C4-2B (cell line): ENCODE measurements at regions not wholly inside any gene's neighbourhood (a gene's known extent, or its start where the extent isn't known, plus 50 kb on each side); places are given as distances from the start of the nearest gene placed in this dataset.

Source experiments
- H3K27ac ChIP-seq: fragments of 450-650 bp; 2 replicates; pipeline ENCODE4 v1.5.1; 2017
- CTCF ChIP-seq: fragments of 450-650 bp; conservative IDR thresholded peaks from 2 replicates; pipeline ENCODE4 v1.5.1; 2017; ENCODE audit warnings: mild to moderate bottlenecking
- ZFX ChIP-seq: fragments of 450-650 bp; IDR thresholded peaks from 2 replicates; pipeline ENCODE4 v1.6.1; 2017

DNA sequence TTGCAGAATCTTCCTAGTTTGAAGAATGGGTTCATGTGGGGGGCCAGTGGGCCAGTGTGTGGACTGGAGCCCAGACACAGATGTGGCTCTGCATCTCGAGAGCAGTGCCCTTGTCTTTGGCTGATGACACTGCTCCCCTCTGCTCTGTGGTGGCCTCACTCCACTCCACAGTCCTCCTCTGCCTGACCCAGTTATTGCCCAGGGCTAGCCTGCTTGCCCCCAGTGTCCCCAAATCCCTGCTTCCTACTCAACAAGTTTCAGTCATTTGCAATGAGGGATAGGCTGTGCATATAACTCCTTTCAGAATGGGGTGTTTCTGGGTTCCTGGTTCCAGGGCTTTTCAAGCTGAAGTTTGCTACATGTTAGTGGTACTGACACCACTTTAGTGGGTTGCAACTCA lies 177.5 kb downstream of the SNX10 start:
- no peak overlapping the region for H3K27ac ChIP-seq
- no peak for TF ChIP-seq ZFX
- TF ChIP-seq CTCF: no peak

DNA sequence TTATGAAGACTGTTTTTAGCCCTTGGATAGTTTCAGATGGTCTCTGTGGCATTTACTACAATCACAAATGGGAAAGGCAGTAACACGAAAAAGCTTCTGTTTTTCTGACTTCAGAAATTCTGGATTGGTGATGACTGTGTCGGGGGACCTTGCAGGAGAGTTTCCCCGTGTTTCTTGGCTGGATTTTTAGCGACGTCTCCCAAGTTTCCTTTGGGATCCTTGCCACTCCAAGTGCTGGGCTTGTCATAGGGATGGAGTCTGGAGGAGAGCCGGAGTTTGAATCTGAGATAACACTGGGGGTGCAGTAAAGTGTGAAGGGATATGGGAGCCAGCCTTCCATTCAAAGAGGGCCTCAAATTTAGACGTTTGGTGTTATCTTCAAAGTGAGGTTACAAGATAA lies 179.0 kb downstream of the SNX10 start:
- H3K27ac ChIP-seq: no peak overlapping the region

DNA sequence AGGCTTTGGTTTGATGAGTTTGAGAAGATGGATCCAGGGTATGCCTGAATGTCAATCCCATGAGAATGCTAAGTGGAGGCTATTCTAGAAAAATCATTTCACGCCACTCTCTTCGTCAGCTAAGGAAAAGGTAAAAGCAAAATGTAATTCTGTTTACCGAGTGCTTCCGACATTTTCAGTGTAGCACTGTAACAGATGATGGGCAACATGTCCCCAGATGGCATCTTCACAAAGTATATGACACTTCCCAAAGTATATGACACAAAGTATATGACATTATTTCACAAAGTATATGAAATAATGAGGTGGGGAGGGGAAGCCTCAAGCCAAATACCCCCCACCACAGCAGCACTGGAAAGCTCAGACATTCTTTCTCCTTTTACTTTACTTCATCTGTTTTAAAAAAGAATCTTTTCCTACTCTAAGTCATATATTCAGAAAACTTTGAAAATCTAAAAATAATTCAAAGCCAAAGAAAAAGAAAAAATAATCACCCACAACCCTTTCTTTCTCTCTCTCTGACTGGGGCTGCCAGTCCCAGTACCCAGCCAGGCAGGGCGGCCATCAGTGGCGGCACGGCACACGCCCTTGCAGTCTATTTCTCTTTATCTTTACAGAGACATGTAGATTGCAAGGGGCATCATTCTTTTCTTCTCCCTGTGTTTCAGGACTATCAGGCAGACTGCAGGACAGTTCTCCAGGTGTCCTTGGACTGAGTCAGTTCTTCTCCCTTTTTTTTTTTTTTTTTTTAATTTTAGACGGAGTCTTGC lies 179.8 kb downstream of the SNX10 start:
- TF ChIP-seq CTCF (no peak), ZFX (no peak)
- H3K27ac ChIP-seq: no peak overlapping the region

More for the DNA sequence above, 179.0 kb downstream of the SNX10 start:
- TF ChIP-seq CTCF: no peak
- TF ChIP-seq ZFX: no peak

DNA sequence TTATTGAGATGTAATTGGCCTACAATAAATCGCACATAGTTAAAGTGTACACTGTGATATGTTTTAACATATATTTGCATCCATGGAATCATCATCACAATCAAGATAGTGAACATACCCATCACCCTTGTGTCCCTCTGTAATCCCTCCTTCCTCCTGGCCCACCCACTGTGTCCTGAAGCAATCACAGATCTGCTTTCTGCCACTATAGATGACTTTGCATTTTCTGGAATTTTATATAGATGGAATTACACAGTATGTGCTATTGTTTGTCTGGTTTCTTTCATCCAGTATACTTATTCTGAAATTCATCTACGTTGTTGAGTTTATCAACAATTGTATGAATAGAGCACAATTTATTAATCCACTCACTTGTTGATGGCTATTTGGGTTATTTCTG lies 181.3 kb downstream of the SNX10 start:
- no peak for TF ChIP-seq CTCF
- TF ChIP-seq ZFX: no peak
- no peak overlapping the region for H3K27ac ChIP-seq

GRCh38 chr7:26476271-26476670 lies 184.6 kb downstream of the SNX10 start:
- no peak overlapping the region for H3K27ac ChIP-seq
- TF ChIP-seq ZFX (no peak), CTCF (no peak)

DNA sequence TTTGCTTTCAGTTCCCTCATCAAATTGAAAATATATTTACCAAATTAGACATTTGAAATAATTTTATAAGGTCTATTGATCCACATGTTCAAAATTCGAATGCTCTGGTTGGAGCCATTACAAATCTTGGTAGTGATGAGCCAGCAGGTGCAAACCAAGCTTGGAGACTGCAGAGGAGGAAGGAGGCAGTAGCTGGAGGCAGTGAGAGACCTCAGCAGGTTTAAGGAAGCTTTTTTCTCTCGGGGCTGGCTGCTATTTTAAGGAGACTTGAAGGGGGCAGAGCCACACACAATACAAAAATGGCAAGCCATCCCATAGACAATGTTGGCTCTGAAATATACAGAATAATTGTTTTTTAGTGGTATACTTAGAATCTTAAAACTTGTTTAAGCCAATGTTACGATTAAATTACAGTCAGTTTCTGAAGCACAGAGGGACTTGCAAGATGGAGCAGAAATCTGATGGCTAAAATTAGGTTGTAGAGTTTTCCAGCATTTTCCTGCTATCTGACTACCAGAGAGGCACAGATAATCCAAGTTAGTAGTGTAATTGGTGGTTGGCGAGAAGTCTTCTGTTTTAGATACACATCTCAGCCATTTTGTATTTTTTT lies 185.8 kb downstream of the SNX10 start:
- no peak overlapping the region for H3K27ac ChIP-seq
- TF ChIP-seq ZFX: no peak
- no peak for TF ChIP-seq CTCF

DNA sequence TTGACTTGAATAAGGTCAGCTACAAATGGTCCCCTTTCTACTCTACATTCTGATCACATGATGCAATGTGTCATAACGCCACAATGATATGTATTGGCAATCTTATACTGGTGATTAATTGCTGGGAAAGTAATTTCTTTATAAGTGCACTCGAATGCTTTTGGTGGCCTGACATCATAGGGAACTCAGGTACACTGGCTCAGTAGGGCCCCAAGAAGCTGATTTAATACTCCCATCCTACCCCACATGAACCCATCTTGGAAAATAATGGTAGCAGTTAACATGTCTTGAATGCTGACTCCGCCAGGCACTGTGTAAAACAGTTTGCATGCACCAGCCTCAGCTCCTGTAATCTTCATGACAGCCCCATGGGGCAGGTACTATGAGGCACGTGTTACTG lies 186.9 kb downstream of the SNX10 start:
- TF ChIP-seq ZFX: no peak
- TF ChIP-seq CTCF: no peak
- no peak overlapping the region for H3K27ac ChIP-seq
